KMS-11 (cell line): ENCODE measurements at regions not wholly inside any gene's neighbourhood (a gene's known extent, or its start where the extent isn't known, plus 50 kb on each side); places are given as distances from the start of the nearest gene placed in this dataset.

Source experiments
- H2AFZ ChIP-seq: fragments of 200-600 bp; sonication (generic); 2 replicates; pipeline ENCODE4 v1.6.1; 2016; ENCODE audit warnings: antibody characterized with exemption, mixed run types, low read depth
- H3K27ac ChIP-seq: fragments of 200-600 bp; sonication (generic); 2 replicates; pipeline ENCODE4 v1.6.1; 2016; ENCODE audit warnings: mild to moderate bottlenecking, mixed run types
- H3K27me3 ChIP-seq: fragments of 200-600 bp; sonication (generic); 2 replicates; pipeline ENCODE4 v1.6.1; 2017; ENCODE audit warnings: mild to moderate bottlenecking, low read depth, mixed run types, moderate library complexity; ENCODE audit not compliant: insufficient read depth
- H3K36me3 ChIP-seq: fragments of 200-600 bp; sonication (generic); 2 replicates; pipeline ENCODE4 v1.6.1; 2017; ENCODE audit warnings: mild to moderate bottlenecking, mixed run types; ENCODE audit not compliant: insufficient read depth
- H3K4me1 ChIP-seq: fragments of 200-600 bp; sonication (generic); 2 replicates; pipeline ENCODE4 v1.6.1; 2016; ENCODE audit warnings: mild to moderate bottlenecking, low read depth, mixed run types; ENCODE audit not compliant: poor library complexity, severe bottlenecking
- H3K4me2 ChIP-seq: fragments of 200-600 bp; sonication (generic); 2 replicates; pipeline ENCODE4 v1.7.0; 2016; ENCODE audit warnings: mild to moderate bottlenecking, mixed run types
- H3K4me3 ChIP-seq: fragments of 200-600 bp; sonication (generic); IDR thresholded peaks from 2 replicates; pipeline ENCODE4 v1.6.1; 2017; ENCODE audit warnings: low read depth, low read length, mixed read lengths; ENCODE audit not compliant: insufficient read depth
- H3K79me2 ChIP-seq: fragments of 200-600 bp; sonication (generic); 2 replicates; pipeline ENCODE4 v1.6.1; 2016; ENCODE audit warnings: low read depth, mixed run types; ENCODE audit not compliant: insufficient read depth
- H3K9ac ChIP-seq: fragments of 200-600 bp; sonication (generic); 2 replicates; pipeline ENCODE4 v1.6.1; 2016; ENCODE audit warnings: mild to moderate bottlenecking, mixed run types
- H4K20me1 ChIP-seq: fragments of 200-600 bp; sonication (generic); 2 replicates; pipeline ENCODE4 v1.6.1; 2016; ENCODE audit warnings: mild to moderate bottlenecking, mixed run types; ENCODE audit not compliant: insufficient read depth
- TF ChIP-seq, protein P1 (sequence below): fragments of 200-600 bp; sonication (generic); conservative IDR thresholded peaks from 2 replicates; pipeline ENCODE4 v1.6.1; 2017; ENCODE audit warnings: low read depth, mild to moderate bottlenecking, antibody characterized with exemption, low read length, moderate library complexity, mixed read lengths

DNA sequence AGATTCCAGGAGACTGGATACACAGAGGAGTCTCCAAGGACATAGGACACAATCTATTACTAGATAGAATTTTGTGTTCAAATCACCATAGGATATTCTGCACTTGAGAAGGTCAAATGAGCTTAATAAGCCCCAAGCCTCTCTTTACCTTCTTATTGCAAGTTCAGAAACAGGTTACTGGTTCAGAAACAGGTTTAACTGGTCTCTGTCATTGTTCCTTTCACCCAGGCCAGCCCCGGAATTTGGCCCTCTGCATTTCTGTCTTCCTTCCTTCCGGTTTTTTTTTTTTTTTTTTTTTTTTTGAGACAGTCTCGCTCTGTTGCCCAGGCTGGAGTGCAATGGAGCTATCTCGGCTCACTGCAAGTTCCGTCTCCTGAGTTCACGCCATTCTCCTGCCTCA is 700.2 kb downstream of the EPHA4 start:
- Histone ChIP-seq H2AFZ (no peak overlapping the region), H3K9ac (no peak overlapping the region), H3K4me2 (no peak overlapping the region), H3K27ac (no peak overlapping the region), H4K20me1 (no peaks in the 10 kb centered on the region), H3K4me1 (no peaks in the 10 kb centered on the region), H3K36me3 (no peaks in the 10 kb centered on the region), H3K4me3 (no peak overlapping the region), H3K79me2 (no peaks in the 10 kb centered on the region), H3K27me3 (no peaks in the 10 kb centered on the region)
- TF ChIP-seq, protein P1, sequence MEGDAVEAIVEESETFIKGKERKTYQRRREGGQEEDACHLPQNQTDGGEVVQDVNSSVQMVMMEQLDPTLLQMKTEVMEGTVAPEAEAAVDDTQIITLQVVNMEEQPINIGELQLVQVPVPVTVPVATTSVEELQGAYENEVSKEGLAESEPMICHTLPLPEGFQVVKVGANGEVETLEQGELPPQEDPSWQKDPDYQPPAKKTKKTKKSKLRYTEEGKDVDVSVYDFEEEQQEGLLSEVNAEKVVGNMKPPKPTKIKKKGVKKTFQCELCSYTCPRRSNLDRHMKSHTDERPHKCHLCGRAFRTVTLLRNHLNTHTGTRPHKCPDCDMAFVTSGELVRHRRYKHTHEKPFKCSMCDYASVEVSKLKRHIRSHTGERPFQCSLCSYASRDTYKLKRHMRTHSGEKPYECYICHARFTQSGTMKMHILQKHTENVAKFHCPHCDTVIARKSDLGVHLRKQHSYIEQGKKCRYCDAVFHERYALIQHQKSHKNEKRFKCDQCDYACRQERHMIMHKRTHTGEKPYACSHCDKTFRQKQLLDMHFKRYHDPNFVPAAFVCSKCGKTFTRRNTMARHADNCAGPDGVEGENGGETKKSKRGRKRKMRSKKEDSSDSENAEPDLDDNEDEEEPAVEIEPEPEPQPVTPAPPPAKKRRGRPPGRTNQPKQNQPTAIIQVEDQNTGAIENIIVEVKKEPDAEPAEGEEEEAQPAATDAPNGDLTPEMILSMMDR = no peak

DNA sequence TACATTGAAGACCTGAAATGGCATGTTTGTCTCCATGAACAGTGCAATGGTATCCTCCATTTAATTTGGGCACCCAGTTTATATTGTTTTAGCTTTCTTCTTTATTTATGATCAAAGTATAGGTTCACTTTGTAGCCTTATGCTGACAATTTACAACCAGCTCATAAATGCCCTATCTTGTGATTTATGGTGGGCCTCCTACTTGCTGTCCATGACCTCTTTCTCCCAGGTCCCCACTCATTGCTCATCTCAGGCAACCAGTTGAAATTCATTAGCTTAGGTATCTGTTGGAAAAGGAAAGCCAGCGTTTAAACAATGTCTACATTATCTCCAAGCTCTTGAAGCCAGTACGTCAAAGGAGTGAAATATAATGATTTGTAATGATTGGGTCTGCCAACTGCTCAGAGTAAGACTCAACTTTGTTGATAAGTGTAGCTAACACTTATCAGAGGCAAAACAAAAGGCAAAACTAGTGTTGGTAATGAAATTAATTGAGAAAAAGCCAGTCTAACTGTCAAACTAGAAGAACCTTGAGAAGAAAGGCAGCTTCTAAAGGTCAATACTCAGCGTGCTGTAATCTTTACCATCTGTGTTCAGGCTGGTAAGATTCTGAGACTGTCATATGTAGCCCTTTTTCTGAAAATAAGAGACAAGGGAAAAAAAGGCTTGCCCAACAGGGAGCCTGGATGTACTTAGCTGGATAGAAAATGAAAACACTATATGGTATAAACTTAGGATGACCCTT is 695.9 kb downstream of the EPHA4 start:
- H4K20me1 ChIP-seq = no peaks in the 10 kb centered on the region
- TF ChIP-seq, protein P1 = no peak

DNA sequence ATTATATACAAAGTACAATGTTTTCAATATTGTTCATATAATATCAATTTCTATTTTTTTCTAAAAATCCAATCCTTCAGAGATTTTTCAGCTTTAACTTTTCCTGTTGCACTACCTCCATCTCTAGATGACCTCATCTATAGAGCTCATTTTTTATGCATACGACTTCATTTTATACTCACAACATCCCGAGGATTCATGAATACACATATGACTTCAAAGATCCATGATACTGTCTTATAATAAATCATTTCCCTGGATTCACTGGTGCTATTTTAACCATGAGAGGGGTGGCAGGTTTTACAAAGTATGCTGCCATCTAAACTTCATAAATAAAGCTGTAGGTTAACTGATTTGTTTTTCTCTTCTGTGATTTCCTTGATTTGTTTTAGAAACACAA is 694.6 kb downstream of the EPHA4 start:
- H3K27me3 ChIP-seq = no peaks in the 10 kb centered on the region
- no peak overlapping the region for H3K4me3 ChIP-seq
- H3K4me1 ChIP-seq = no peaks in the 10 kb centered on the region
- H3K79me2 ChIP-seq = no peaks in the 10 kb centered on the region
- H3K4me2 ChIP-seq = no peak overlapping the region
- H4K20me1 ChIP-seq = no peaks in the 10 kb centered on the region
- H3K36me3 ChIP-seq = no peaks in the 10 kb centered on the region
- TF ChIP-seq, protein P1 = no peak
- H3K27ac ChIP-seq = no peak overlapping the region
- H3K9ac ChIP-seq = no peak overlapping the region
- H2AFZ ChIP-seq = no peak overlapping the region

More for the DNA sequence above, 695.9 kb downstream of the EPHA4 start:
- Histone ChIP-seq H3K9ac (no peak overlapping the region), H3K4me1 (no peaks in the 10 kb centered on the region), H3K79me2 (no peaks in the 10 kb centered on the region), H3K27ac (no peak overlapping the region), H3K4me3 (no peak overlapping the region), H3K4me2 (no peak overlapping the region), H2AFZ (no peak overlapping the region), H3K36me3 (no peaks in the 10 kb centered on the region), H3K27me3 (no peaks in the 10 kb centered on the region)

DNA sequence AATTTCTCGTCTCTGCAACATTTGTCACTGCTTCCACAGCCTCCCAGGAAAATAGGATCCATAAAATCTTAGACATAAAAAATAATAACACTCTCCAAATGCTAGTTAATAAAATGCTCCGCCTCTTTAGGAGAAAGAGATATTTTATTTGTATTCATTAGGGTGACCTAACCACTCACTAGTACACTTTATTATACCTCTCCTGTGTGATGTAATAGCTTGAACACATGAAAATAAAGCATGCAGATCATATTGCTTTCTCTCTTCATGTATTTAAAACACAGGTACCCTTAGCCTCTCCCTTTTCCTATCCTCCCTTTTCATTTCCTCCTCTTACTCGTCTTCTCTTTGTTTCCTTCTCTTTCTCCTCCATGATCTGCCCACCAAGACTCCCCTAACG is 694.2 kb downstream of the EPHA4 start:
- Histone ChIP-seq H3K27ac (no peak overlapping the region), H3K9ac (no peak overlapping the region), H4K20me1 (no peaks in the 10 kb centered on the region), H3K4me3 (no peak overlapping the region), H3K27me3 (no peaks in the 10 kb centered on the region), H3K36me3 (no peaks in the 10 kb centered on the region), H3K4me1 (no peaks in the 10 kb centered on the region), H2AFZ (no peak overlapping the region), H3K79me2 (no peaks in the 10 kb centered on the region), H3K4me2 (no peak overlapping the region)
- TF ChIP-seq, protein P1 = no peak
